ENCODE measurements at regions not wholly inside any gene's neighbourhood (a gene's known extent, or its start where the extent isn't known, plus 50 kb on each side); places are given as distances from the start of the nearest gene placed in this dataset.

GRCh38 chr11:37040921-37041320, 442.9 kb upstream of the RAG2 start:
- Histone ChIP-seq H3K36me3 (ENCODE audit: control insufficient read depth, insufficient read depth, low read length) (no peaks in the 10 kb centered on the region), H3K27me3 (ENCODE audit: control insufficient read depth, insufficient read depth, low read length) (no peaks in the 10 kb centered on the region), H3K4me3 (ENCODE audit: low read depth, low read length) (no peak overlapping the region)
- FAIRE-seq (no peak), DNase-seq (ENCODE audit: low read depth) (no peak)
- TF ChIP-seq, protein P1, sequence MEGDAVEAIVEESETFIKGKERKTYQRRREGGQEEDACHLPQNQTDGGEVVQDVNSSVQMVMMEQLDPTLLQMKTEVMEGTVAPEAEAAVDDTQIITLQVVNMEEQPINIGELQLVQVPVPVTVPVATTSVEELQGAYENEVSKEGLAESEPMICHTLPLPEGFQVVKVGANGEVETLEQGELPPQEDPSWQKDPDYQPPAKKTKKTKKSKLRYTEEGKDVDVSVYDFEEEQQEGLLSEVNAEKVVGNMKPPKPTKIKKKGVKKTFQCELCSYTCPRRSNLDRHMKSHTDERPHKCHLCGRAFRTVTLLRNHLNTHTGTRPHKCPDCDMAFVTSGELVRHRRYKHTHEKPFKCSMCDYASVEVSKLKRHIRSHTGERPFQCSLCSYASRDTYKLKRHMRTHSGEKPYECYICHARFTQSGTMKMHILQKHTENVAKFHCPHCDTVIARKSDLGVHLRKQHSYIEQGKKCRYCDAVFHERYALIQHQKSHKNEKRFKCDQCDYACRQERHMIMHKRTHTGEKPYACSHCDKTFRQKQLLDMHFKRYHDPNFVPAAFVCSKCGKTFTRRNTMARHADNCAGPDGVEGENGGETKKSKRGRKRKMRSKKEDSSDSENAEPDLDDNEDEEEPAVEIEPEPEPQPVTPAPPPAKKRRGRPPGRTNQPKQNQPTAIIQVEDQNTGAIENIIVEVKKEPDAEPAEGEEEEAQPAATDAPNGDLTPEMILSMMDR (IDR thresholded peaks at IDR 0.05; ENCODE audit: insufficient read depth, low read length, severe bottlenecking) = no peak

GRCh38 chr11:37038911-37039310, 440.9 kb upstream of the RAG2 start:
- FAIRE-seq = no peak
- Histone ChIP-seq H3K36me3 (ENCODE audit: control insufficient read depth, insufficient read depth, low read length) (no peaks in the 10 kb centered on the region), H3K27me3 (ENCODE audit: control insufficient read depth, insufficient read depth, low read length) (no peaks in the 10 kb centered on the region), H3K4me3 (ENCODE audit: low read depth, low read length) (no peak overlapping the region)
- DNase-seq (ENCODE audit: low read depth) = no peak
- TF ChIP-seq, protein P1 (IDR thresholded peaks at IDR 0.05; ENCODE audit: insufficient read depth, low read length, severe bottlenecking) = no peak

- TF ChIP-seq, protein P1 (IDR thresholded peaks at IDR 0.05; ENCODE audit: insufficient read depth, low read length, severe bottlenecking) = no peak
- no peak overlapping the region for H3K4me3 ChIP-seq (ENCODE audit: low read depth, low read length)
- DNase-seq (ENCODE audit: low read depth) (no peak), FAIRE-seq (no peak)
- no peaks in the 10 kb centered on the region for H3K27me3 ChIP-seq (ENCODE audit: control insufficient read depth, insufficient read depth, low read length)
- no peaks in the 10 kb centered on the region for H3K36me3 ChIP-seq (ENCODE audit: control insufficient read depth, insufficient read depth, low read length)
Observed at GRCh38 chr11:37026741-37027140, 428.7 kb upstream of the RAG2 start.

DNA sequence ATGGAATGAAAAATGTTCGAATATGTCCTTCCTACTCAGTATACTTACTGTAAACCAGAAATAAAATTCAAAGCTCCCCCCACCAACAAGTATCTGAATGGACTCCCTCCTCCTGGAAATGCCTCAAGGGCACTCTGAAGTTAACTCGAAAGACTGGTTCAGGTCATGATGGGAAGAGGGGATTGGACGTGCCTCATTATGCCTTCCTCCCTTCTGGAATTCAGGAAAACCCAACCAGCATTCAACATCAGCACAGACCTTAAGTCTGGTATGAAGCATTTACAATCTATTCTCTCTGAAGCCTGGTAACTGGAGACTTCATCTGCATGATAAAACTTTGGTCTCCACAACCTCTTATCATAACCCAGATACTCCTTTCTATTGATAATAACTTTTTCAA, 428.3 kb upstream of the RAG2 start:
- TF ChIP-seq, protein P1 (IDR thresholded peaks at IDR 0.05; ENCODE audit: insufficient read depth, low read length, severe bottlenecking) = no peak
- H3K4me3 ChIP-seq (ENCODE audit: low read depth, low read length) = no peak overlapping the region
- H3K27me3 ChIP-seq (ENCODE audit: control insufficient read depth, insufficient read depth, low read length) = no peaks in the 10 kb centered on the region
- no peak for FAIRE-seq
- H3K36me3 ChIP-seq (ENCODE audit: control insufficient read depth, insufficient read depth, low read length) = no peaks in the 10 kb centered on the region
- no peak for DNase-seq (ENCODE audit: low read depth)

- TF ChIP-seq, protein P1 (IDR thresholded peaks at IDR 0.05; ENCODE audit: insufficient read depth, low read length, severe bottlenecking) = no peak
Observed at GRCh38 chr11:37006563-37006962, 408.5 kb upstream of the RAG2 start.

GRCh38 chr11:37002831-37003230, 404.8 kb upstream of the RAG2 start:
- TF ChIP-seq, protein P1 (IDR thresholded peaks at IDR 0.05; ENCODE audit: insufficient read depth, low read length, severe bottlenecking) = no peak
- FAIRE-seq (no peak), DNase-seq (ENCODE audit: low read depth) (no peak)
- Histone ChIP-seq H3K4me3 (ENCODE audit: low read depth, low read length) (no peak overlapping the region), H3K27me3 (ENCODE audit: control insufficient read depth, insufficient read depth, low read length) (no peaks in the 10 kb centered on the region), H3K36me3 (ENCODE audit: control insufficient read depth, insufficient read depth, low read length) (no peaks in the 10 kb centered on the region)

More at GRCh38 chr11:37006563-37006962, 408.5 kb upstream of the RAG2 start:
- FAIRE-seq (no peak), DNase-seq (ENCODE audit: low read depth) (no peak)
- Histone ChIP-seq H3K36me3 (ENCODE audit: control insufficient read depth, insufficient read depth, low read length) (no peaks in the 10 kb centered on the region), H3K27me3 (ENCODE audit: control insufficient read depth, insufficient read depth, low read length) (no peaks in the 10 kb centered on the region), H3K4me3 (ENCODE audit: low read depth, low read length) (no peak overlapping the region)

All from bronchial epithelial cell (primary cell).